PC-9 (cell line): ENCODE measurements at regions not wholly inside any gene's neighbourhood (a gene's known extent, or its start where the extent isn't known, plus 50 kb on each side); places are given as distances from the start of the nearest gene placed in this dataset.

Experiments
- BruUV-seq: library from RNA; stranded (reverse); fragments of 400-500 nt; replicated peaks from 2 replicates; lab custom pipeline; 2021; lab: Mats Ljungman, UMichigan
- CTCF ChIA-PET: fragments of 300-600 bp; sonication (Branson Sonifier 250); formaldehyde crosslinking; loops from one replicate; lab custom pipeline; 2022; ENCODE audit warnings: antibody characterized with exemption; lab: Charles Lee
- POLR2A ChIA-PET: fragments of 300-600 bp; sonication (Branson Sonifier 250); formaldehyde crosslinking; loops from one replicate; lab custom pipeline; 2022; ENCODE audit warnings: antibody characterized with exemption; ENCODE audit not compliant: unreplicated experiment; lab: Charles Lee
- DNase-seq, 2 experiments: peaks; one replicate each; pipeline versions ENCODE4 v3.0.0 to v3.0.0-alpha.2; 2015 to 2022; ENCODE audit warnings: mixed read lengths in 1 of 2
- H2AFZ ChIP-seq: fragments of 200-600 bp; sonication (generic); 2 replicates; pipeline ENCODE4 v1.8.1; 2017; ENCODE audit warnings: antibody characterized with exemption
- H3F3A ChIP-seq: fragments of 200-600 bp; sonication (generic); 2 replicates; pipeline ENCODE4 v1.8.1; 2017; ENCODE audit warnings: antibody characterized with exemption, mild to moderate bottlenecking, low read depth; ENCODE audit not compliant: insufficient read depth
- H3K27ac ChIP-seq: fragments of 200-600 bp; sonication (generic); 2 replicates; pipeline ENCODE4 v1.6.1; 2016; ENCODE audit warnings: mixed run types
- H3K27me3 ChIP-seq: fragments of 200-600 bp; sonication (generic); 2 replicates; pipeline ENCODE4 v1.6.1; 2016; ENCODE audit warnings: low read depth, mixed run types; ENCODE audit not compliant: insufficient read depth
- H3K36me3 ChIP-seq: fragments of 200-600 bp; sonication (generic); 2 replicates; pipeline ENCODE4 v1.6.1; 2016; ENCODE audit warnings: low read depth, mixed run types
- H3K4me1 ChIP-seq: fragments of 200-600 bp; sonication (generic); replicated peaks from 2 replicates; pipeline ENCODE4 v1.6.1; 2016; ENCODE audit warnings: mixed run types; ENCODE audit not compliant: insufficient read depth
- H3K4me2 ChIP-seq: fragments of 200-600 bp; sonication (generic); 2 replicates; pipeline ENCODE4 v1.6.1; 2017; ENCODE audit warnings: mixed run types
- H3K4me3 ChIP-seq: fragments of 200-600 bp; sonication (generic); 2 replicates; pipeline ENCODE4 v1.6.1; 2016; ENCODE audit warnings: mixed run types
- H3K79me2 ChIP-seq: fragments of 200-600 bp; sonication (generic); 2 replicates; pipeline ENCODE4 v1.6.1; 2017; ENCODE audit warnings: low read depth, mixed run types
- H3K9me2 ChIP-seq: fragments of 200-600 bp; sonication (generic); 2 replicates; pipeline ENCODE4 v1.8.1; 2017; ENCODE audit warnings: mild to moderate bottlenecking; ENCODE audit not compliant: insufficient read depth
- H3K9me3 ChIP-seq: fragments of 200-600 bp; sonication (generic); 2 replicates; pipeline ENCODE4 v1.8.1; 2016; ENCODE audit warnings: low read depth; ENCODE audit not compliant: insufficient read depth
- H4K20me1 ChIP-seq: fragments of 200-600 bp; sonication (generic); 2 replicates; pipeline ENCODE4 v1.8.1; 2017; ENCODE audit not compliant: insufficient read depth
- EZH2 ChIP-seq: fragments of 200-600 bp; sonication (generic); IDR thresholded peaks from 2 replicates; pipeline ENCODE4 v1.8.0; 2017; ENCODE audit warnings: antibody characterized with exemption, low read depth
- intact Hi-C: fragments of 100-400 bp; cut with micrococcal nuclease; formaldehyde crosslinking; loops from one replicate; pipeline ENCODE4 v1.10.0; 2022; ENCODE audit not compliant: unreplicated experiment
- TF ChIP-seq, protein P1 (sequence below): fragments of 200-600 bp; sonication (generic); conservative IDR thresholded peaks from 2 replicates; pipeline ENCODE4 v1.6.1; 2017; ENCODE audit warnings: mixed run types, antibody characterized with exemption, mild to moderate bottlenecking, moderate library complexity

- no peaks in the 10 kb centered on the region for H3K36me3 ChIP-seq
- no peak overlapping the region for H3K4me2 ChIP-seq
- H3K9me3 ChIP-seq, result no peaks in the 10 kb centered on the region
- H2AFZ ChIP-seq, result no peak overlapping the region
- no peak overlapping the region for H3K27ac ChIP-seq
- H3K4me1 ChIP-seq, result no peaks in the 10 kb centered on the region
- intact Hi-C loops, result no loop called here
- DNase-seq, result no peak
- no peaks in the 10 kb centered on the region for H3K9me2 ChIP-seq
- CTCF ChIA-PET, result no interaction called here
- no TSS peak for BruUV-seq
- no peaks in the 10 kb centered on the region for H4K20me1 ChIP-seq
- no peaks in the 10 kb centered on the region for H3K27me3 ChIP-seq
- no peaks in the 10 kb centered on the region for H3F3A ChIP-seq
- no peaks in the 10 kb centered on the region for H3K79me2 ChIP-seq
- POLR2A ChIA-PET, result no interaction called here
- no peak overlapping the region for H3K4me3 ChIP-seq
- no peak for TF ChIP-seq EZH2
- TF ChIP-seq, protein P1, sequence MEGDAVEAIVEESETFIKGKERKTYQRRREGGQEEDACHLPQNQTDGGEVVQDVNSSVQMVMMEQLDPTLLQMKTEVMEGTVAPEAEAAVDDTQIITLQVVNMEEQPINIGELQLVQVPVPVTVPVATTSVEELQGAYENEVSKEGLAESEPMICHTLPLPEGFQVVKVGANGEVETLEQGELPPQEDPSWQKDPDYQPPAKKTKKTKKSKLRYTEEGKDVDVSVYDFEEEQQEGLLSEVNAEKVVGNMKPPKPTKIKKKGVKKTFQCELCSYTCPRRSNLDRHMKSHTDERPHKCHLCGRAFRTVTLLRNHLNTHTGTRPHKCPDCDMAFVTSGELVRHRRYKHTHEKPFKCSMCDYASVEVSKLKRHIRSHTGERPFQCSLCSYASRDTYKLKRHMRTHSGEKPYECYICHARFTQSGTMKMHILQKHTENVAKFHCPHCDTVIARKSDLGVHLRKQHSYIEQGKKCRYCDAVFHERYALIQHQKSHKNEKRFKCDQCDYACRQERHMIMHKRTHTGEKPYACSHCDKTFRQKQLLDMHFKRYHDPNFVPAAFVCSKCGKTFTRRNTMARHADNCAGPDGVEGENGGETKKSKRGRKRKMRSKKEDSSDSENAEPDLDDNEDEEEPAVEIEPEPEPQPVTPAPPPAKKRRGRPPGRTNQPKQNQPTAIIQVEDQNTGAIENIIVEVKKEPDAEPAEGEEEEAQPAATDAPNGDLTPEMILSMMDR, result no peak
Observed at GRCh38 chr4:81287101-81287500, 72.1 kb upstream of the PRKG2 start.

- POLR2A ChIA-PET, result no interaction called here
- Histone ChIP-seq H3K4me2 (no peak overlapping the region), H3K36me3 (no peaks in the 10 kb centered on the region), H2AFZ (no peak overlapping the region), H3K9me3 (no peaks in the 10 kb centered on the region), H3K4me3 (no peak overlapping the region), H4K20me1 (no peaks in the 10 kb centered on the region), H3F3A (no peaks in the 10 kb centered on the region), H3K27ac (no peak overlapping the region), H3K4me1 (no peaks in the 10 kb centered on the region), H3K27me3 (no peaks in the 10 kb centered on the region), H3K9me2 (no peaks in the 10 kb centered on the region), H3K79me2 (no peaks in the 10 kb centered on the region)
- DNase-seq, result no peak
- TF ChIP-seq, protein P1, result no peak
- TF ChIP-seq EZH2, result no peak
- no TSS peak for BruUV-seq
- intact Hi-C loops, result no loop called here
- CTCF ChIA-PET, result no interaction called here
Observed at GRCh38 chr4:81282131-81282530, 67.1 kb upstream of the PRKG2 start.

DNA sequence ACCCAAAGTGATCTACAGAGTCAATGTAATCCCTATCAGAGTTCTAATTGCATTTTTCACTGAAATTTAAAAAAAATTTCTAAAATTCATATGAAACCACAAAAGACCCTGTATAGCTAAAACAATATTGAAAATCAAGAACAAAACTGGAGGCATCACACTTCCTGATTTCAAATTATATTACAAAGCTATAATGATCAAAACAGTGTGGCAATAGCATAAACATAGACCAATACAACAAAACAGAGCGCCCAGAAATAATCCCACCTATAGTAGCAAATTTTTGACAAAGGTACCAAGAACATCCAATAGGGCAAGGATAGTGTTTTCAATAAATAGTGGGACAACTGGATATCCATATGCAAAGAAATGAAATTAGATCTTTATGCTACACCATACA is 59.4 kb upstream of the PRKG2 start:
- intact Hi-C loops, result no loop called here

More for the DNA sequence above, 59.4 kb upstream of the PRKG2 start:
- no peaks in the 10 kb centered on the region for H3K36me3 ChIP-seq
- H3F3A ChIP-seq, result no peaks in the 10 kb centered on the region
- H3K4me2 ChIP-seq, result no peak overlapping the region
- no peaks in the 10 kb centered on the region for H3K27me3 ChIP-seq
- no peaks in the 10 kb centered on the region for H4K20me1 ChIP-seq
- no peak overlapping the region for H2AFZ ChIP-seq
- H3K9me2 ChIP-seq, result no peaks in the 10 kb centered on the region
- BruUV-seq, result no TSS peak
- DNase-seq, result no peak
- H3K9me3 ChIP-seq, result no peaks in the 10 kb centered on the region
- H3K27ac ChIP-seq, result no peak overlapping the region
- TF ChIP-seq, protein P1, result no peak
- no peak for TF ChIP-seq EZH2
- ChIA-PET POLR2A (no interaction called here), CTCF (no interaction called here)
- H3K79me2 ChIP-seq, result no peaks in the 10 kb centered on the region
- no peak overlapping the region for H3K4me3 ChIP-seq
- no peaks in the 10 kb centered on the region for H3K4me1 ChIP-seq
